HG03565 (cell line): ENCODE measurements at regions not wholly inside any gene's neighbourhood (a gene's known extent, or its start where the extent isn't known, plus 50 kb on each side); places are given as distances from the start of the nearest gene placed in this dataset.

Experiments used
- ATAC-seq: cut with Tn5 transposase; IDR thresholded peaks from one replicate; pipeline ENCODE4 v1.9.1; 2021; ENCODE audit warnings: mild to moderate bottlenecking, moderate library complexity; ENCODE audit not compliant: unreplicated experiment

- no peak for ATAC-seq
Observed at GRCh38 chr22:27213294-27213693, 555.9 kb downstream of the MIAT start.

- ATAC-seq: no peak
Observed at GRCh38 chr22:27213766-27214581, 556.6 kb downstream of the MIAT start.

- no peak for ATAC-seq
Observed at GRCh38 chr22:27214691-27215090, 557.3 kb downstream of the MIAT start.

DNA sequence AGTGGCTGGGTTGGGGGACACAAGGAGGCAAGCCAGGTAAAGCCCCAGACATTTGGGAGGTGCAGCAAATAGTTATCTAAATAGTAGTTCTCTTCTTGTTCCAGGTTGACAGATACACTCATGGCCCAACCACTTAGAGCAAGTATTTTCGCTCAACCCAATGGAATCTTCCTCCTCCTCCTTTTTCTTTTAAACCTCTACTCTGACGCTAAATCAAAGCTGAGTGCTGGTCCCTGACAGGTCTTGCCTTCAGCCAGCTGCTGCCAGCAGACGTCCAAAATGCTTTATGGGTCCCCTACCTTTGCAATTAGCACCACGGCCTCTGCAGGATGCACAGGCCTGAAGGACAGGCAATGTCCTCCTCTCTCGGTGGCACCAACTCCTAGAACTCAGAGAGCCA is 558.5 kb downstream of the MIAT start:
- no peak for ATAC-seq

- no peak for ATAC-seq
Observed at GRCh38 chr22:27216444-27216843, 559.1 kb downstream of the MIAT start.

GRCh38 chr22:27217154-27217553 is 559.8 kb downstream of the MIAT start:
- no peak for ATAC-seq

DNA sequence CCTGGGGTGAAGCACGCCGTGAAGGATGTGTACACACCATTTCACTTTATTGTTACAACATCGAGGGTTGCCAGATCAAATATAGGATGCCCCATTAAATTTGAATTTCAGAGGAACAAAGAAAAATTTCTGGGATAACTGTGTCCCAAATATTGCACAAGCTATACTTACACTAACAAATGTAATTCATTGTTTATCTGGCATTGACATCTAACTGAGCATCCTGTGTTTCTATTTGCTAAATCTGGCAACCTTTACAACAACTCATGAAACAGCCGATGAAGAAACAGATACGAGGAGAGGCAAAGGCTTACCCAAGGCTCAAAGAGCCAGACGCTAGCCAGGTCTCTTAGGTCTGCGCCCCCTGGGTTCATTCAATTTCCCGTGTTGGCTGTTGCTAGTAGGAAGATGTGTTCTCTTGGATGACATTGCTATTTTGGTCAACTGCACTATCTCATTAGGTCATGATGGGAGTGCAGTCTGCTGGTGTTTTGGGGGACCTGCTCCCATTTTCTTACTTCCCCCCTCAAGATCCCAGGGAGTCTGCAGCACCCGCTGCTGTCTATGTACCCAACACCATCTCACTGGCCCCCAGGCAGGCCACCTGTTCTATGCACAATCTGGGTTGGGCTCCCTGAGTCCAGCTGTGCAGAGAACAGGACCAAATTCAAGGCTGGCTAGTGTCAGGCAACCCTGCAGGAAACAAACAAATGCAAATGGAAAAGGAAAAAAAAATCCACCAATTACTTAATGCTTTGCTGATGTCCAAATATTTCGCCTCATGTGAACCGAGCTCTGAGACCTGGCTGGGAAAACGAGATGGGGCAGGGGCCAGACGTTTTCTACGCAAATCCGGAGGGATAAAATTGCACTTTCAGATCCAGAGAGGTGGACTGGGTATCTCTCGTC is 560.9 kb downstream of the MIAT start:
- no peak for ATAC-seq

- no peak for ATAC-seq
Observed at GRCh38 chr22:27219036-27219435, 561.6 kb downstream of the MIAT start.

- ATAC-seq: no peak
Observed at GRCh38 chr22:27220339-27220738, 563.0 kb downstream of the MIAT start.

- no peak for ATAC-seq
Observed at GRCh38 chr22:27222178-27222577, 564.8 kb downstream of the MIAT start.

GRCh38 chr22:27223317-27224177 is 566.2 kb downstream of the MIAT start:
- no peak for ATAC-seq

- no peak for ATAC-seq
Observed at GRCh38 chr22:27224485-27225374, 567.3 kb downstream of the MIAT start.

DNA sequence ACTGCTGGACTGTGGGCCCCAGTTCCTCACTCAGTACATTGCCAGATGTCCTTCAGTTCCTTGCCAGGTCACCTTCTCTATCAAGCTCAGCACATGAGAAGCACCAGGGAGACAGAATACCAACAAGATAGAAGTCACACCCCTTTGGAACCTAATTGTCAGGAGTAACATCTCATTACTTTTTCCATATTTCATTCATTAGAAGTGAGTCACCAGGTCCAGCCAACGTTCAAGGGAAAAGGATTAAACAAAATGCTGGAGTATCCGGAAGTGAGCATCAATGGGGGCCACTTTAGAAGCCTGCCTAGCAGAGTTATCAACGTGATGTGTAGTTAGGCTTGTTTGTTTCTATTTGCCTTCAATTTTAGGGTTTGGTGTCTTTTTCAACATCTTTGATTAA is 569.3 kb downstream of the MIAT start:
- ATAC-seq: no peak

DNA sequence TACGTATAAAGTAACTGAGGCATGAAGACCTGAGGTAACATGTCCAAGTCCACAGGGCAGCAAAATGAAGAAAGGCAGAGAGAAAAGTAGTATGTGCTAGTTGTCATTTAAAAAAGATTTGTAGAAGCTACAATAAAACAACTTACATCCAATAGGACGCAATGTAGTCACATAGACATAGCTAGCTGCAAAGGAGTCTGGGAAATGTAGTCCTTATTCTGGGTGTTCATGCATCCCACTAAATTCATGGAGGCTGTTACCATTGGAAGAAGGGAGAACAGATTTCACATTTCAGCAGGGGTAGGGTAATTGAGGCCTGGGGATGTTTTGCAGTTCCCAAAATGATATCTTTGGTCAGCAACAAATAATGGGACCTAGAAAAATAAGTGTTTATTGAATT is 571.4 kb downstream of the MIAT start:
- ATAC-seq: no peak

DNA sequence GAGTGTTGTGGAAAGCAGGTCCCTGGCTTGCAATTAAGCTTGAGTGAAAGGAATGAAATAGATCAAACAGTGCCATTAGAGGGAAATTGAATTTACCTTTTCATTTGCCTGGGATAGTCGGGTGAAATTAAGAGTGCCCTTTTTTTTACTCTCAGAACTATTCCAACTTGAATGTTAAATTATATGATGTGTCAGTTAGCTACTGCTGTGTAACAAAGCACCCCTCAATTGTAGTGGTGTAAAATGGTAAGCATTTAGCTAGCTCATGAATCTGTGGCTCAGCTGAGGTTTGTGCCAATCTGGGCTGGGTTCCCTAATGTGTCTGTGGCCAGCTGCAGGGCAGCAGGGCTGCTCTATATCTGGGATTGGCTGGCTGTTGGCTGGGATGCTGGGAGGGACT is 571.4 kb downstream of the MN1 start:
- no peak for ATAC-seq

- no peak for ATAC-seq
Observed at GRCh38 chr22:27231266-27231665, 570.3 kb downstream of the MN1 start.

- ATAC-seq: no peak
Observed at GRCh38 chr22:27232077-27232476, 569.5 kb downstream of the MN1 start.

DNA sequence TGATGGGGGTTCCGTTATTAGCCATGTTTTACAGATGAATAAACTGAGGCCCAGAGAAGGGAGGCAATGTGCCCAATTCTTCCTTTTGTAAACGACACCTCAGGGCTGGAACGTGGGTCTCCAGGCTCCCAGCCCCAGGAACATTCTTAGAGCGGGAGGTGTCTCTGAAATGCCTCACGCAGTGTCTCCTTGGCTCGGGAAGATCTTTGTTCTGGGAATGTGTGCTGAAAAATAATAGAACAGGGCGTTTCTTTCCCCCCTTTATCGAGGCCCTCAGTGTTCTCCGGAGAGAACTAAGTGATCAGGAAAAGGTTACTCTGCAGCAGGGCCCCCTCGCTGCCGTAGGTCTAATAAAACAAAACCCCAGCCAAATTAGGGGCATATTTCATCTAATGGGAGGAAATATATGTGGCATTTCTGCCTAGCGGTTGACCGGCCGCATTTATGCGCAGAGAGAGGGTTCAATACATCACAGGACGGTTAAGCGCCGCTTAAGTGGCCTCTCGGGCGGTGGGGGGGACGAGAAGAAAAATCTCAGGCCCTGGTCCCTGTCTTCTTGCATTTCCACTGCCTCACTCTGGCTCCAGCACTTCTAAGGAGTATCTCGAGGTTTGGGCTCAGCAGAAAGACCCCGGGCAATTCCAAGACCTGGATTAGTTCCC is 564.3 kb downstream of the MN1 start:
- no peak for ATAC-seq

GRCh38 chr22:27238935-27239510 is 562.5 kb downstream of the MN1 start:
- ATAC-seq: no peak
